Anterior cingulate cortex (tissue), 58 donors: ENCODE measurements at regions not wholly inside any gene's neighbourhood (a gene's known extent, or its start where the extent isn't known, plus 50 kb on each side); places are given as distances from the start of the nearest gene placed in this dataset.

Source experiments
- DNase-seq, 58 donors: peaks; one replicate each; lab custom pipeline; 2025; lab: John Stamatoyannopoulos, UW

DNA sequence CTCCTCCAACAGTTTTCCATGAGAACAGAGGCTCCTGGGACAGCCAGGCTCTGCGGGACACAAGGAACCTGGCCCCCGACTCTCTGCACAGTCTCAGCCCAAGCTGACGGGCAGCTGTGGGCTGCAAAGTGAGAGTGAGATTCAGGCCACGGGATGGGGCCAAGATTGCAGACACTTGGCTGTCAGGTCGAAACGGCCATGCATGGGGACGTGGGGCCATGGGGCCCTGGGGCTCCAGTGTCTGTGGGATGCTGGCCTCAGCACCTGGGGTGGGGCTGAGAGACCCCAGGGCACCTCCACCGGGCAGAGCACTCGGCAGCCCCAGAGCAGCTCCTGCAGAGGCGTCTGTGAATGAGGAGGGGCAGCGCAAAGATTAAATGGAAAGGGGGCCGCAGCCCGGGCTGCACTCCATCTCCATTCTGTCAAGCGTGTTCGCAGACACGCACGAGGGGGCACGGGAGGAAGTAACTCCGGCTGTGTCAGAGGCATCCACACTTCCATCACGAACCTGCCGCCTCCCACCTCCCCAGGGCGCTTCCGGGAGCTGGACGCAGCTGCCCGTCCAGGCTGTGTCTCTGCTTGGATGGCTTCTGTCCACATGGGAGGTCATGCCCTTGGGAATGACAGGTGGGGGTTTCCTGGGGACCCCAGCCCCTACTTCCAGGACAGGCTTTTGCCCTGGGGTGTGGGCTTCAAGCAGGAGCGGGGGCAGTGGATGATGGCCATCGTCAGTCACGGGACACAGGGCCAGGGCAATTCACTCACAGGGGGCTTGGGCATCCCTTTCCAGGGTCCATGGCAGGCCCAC, 82.8 kb upstream of the NKX1-1 start:
- DNase-seq = no peak

DNA sequence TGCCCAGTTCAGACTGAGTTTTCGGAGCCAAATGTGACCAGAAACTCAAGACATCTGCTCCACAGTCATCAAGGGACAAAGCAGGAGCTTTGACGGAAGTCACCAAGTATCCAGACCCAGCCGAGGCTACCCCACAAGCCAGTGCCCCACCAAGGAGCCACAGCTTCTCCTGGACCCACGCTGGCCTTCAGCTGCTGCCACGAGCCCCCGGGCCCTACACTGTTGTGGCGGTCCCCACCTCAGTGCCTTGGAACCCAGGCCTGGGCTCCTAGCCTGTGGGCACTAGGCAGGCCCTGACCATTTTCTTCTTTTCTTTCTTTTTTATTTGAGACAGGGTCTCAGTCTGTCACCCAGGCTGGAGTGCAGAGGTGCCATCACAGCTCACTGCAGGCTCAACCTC, 82.1 kb upstream of the NKX1-1 start:
- no peak for DNase-seq

DNA sequence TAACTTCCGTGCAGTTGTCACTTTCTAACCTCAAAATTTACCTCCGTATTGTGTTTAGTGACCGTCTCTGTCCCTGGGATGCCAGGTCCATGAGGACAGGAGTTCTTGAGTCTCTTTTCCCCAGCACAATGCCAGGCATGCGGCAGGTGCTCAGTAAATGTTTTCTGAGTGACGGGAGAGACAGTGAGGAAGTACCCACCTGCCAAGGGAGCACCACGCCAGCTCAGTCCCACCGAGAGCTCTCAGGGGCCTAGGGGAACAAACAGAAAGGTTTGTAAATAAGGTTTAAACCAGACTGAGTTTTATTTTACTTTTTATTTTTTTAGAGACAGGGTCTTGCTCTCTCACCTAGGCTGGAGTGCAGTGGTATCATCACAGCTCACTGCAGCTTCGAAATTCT, 81.5 kb upstream of the NKX1-1 start:
- no peak for DNase-seq

DNA sequence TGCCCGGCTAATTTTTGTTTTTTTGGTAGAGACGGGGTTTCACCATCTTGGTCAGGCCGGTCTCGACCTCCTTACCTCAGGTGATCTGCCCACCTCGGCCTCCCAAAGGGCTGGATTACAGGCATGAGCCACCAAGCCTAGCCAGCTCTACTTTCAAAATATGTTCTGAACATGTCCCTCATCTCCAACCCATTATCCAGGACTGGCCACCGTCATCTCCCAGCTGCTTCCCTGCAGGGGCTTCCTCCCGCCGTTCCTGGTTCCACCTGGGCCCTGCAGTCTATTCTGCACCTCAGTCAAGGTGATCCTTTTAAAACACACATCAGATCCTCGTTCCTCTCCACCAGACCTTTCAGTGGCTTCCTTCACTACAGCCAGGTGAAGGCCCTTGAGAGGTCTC, 80.9 kb upstream of the NKX1-1 start:
- DNase-seq = no peak

DNA sequence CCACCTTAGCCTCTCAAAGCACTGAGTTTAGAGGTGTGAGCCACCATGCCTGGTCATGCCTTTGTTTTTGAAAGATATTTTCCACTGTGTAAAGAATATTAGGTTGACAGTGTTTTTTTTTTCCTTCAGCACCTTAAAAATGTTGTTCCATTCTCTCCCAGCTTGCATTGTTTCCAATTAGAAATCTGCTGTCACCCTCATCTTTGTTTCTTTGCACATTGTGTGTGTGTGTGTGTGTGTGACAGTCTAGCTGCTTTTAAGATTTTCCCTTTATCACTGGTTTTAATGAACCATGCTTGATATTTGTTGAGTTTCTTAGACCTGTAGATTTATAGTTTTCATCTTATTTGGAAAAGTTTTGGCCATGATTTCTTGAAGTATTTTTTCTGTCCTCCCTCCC, 79.0 kb upstream of the NKX1-1 start:
- DNase-seq = no peak

DNA sequence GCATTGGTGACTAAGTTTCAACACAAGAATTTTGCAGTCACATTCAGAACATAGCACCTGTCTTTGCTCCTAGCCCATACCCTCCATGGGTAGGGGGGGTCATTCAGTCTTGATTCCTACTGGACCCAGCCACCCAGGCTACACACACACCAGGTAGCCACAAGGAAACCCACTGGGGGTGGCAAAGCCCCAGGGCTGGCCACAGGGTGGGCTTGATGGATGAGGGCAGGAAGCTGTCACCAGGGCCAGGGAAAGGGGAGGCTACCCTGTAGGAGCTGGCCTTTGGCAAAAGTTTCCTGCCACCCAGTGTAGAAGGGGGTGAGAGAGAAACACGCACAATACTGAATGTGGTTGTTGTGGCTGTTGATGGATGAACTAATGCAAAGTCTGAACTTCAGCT, 74.5 kb upstream of the NKX1-1 start:
- DNase-seq = no peak

DNA sequence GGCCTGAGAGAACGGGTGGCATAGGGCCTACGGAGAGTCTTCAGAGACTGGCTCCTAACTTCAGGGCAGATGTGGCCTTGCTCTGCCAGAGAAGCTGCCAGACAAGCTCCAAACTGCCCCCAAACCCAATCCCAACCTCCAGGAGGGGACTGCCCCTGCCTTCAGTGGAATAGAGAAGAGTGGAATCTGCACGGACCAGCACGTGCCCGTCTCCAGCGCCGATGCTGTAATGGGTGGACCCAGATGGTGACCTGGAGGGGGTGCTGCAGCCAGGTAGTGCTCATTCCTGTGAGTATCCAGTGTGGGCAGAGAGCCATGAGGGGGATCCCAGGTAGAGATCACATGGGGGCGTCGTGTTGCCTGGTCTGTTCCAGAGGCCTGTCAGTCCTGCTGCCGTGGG, 73.2 kb upstream of the NKX1-1 start:
- no peak for DNase-seq

DNA sequence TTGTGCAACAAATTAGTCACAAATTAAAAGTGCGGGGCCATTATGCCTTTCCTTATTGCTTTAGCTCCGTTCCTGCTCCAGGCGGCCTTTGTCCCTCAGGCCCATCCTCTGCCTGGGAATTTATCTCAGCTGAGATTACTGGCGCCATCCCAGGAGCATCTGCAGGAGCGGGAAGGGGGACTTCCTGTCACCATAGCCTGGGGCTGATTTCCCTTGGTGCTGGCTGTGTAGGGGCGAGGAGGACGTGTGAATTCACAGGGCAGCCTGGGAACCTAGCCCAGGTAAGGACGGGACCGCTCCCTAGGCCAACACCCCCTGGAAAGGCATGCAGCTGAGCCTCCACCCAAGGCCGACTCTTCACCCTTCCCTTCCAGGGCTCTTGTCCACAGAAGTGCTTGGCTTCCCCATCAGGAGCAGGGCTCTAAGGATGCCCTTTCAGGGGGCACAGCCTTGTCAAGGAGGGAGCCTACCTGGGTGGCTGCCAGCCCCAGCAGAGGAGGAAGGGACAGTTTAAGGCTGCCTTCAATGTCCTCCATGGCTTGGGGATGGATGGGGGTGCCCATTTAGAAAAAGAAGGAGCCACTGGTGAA, 72.6 kb upstream of the NKX1-1 start:
- DNase-seq = no peak

DNA sequence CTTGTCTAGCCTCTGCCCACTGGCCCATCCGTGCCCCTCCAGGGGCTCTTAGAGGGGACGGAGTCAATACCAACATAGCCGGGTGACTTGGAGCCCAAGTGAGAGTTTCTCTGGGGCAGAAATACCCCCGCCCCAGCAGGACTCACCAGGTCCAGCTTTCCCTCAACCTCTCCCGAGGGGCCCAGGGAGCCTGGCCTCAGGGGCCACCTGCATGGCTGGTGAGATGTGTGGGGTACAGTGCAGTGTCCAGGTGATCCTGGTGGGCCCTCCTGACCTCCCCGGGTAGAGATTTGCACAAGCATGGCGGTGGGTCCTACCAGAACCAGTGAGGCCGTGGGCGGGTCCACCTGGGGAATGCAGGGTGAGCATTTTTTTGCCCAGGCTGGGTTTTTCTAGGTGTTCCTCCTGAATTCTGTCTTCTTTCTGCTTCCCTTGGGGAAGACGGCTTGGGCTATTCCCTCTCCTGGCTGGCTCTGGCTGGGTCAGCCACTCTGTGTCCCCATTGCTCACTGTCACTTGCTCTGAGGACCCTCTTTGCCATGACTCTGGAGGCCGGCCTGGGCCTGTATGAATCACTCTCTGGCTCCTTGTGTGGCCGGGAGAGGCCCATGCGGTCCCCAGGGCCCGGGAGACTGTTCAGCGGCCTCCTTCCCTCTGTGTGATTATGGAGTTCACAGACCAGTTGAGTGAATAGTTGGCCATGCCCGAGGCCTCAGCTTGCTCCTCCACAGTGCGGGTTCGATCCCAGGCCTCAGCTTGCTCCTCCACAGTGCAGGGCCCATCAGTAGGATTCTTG, 71.0 kb upstream of the NKX1-1 start:
- no peak for DNase-seq

DNA sequence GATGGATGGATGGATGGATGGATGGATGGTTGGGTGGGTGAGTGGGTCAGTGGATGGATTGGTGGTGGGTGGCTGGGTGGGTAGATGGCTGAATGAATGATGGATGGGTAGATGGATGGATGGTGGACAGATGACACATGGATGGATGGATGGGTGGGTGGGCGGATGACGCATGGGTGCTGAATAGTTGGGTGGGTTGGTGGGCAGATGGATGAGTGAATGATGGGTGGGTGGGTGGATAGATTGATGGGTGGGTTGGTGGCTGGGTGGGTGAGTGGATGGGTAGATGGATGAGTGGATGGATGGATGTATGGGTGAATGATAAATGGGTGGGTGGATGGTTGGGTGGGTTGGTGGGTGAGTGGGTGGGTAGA, 69.9 kb upstream of the NKX1-1 start:
- no peak for DNase-seq

DNA sequence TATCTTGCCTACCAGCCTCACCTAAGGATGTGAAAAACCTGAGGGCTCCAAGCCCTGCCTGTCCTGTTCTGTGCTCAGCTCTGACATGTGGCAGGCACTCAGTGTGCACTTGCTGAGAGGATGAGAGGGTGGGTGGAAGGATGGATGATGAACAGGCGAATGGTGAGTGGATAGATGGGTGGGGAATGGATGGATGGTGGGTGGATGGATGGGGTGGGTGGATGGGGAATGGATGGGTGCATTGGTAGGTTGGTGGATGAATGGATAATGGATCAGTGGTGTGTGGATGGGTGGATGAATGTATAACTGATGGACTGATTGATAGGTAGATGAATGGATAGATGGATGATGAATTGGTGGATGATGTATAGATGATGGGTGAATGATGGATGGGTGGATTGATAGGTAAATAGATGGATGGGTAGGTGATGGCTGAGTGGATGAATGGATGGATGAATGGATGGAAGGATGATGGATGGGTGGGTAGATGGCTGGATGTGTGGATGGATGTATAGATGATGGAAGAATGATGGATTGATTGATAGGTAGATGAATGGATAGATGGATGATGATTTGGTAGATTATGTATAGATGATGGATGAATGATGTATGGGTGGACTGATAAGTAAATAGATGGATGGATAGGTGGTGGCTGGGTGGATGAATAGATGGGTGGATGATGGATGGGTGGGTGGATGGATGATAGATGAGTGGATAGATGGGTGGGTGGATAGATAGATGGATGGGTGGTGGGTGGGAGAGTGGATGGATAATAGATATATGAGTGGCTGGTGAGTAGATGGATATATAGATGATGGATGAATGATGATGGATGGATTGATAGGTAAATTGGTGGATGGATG, 69.3 kb upstream of the NKX1-1 start:
- DNase-seq = no peak

DNA sequence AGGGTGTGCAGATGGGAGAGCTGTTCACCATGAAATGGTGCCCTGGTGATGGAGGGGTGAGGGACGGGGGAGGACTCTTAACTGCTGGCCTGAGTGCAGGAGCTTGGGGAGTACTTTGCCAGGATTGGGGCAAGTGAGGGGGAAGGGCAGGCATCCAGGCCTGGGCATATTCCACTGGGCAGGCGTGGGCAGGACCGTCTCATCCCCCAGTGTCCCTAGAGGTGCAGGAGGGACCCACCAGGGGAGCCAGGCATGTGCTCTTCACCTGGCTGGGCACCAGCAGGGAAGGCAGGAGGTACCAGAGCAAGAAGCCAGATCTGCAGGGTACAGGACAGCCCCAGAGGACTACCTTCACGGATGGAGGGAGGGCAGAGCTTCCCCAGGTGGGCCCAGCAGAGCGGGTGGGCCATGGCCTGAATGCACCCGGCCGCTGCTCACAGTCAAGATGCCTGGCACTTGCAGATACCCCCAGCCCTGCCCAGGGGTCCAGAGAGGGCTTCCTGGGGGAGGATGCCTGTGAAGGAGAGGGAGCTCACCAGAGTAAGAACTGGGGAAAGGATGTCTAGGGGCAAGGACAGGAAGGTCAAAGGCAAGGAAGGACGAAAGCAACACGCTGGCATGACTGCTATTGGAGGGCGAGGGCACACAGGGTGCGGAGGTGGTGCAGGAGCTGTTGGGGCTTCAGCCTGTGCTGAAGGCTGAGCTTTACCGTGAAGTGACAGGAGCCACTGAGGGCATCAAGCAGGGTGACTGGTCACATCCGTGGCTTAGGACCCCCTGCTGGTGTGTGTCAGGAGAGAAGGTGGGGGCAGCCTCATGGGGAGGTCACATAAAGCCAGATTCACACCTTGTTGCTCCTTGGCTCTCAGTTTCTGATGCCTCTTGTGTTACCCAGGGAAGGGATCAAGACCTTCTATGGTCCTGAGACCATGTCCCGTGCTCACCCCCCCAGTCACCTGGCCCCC, 68.2 kb upstream of the NKX1-1 start:
- no peak for DNase-seq

DNA sequence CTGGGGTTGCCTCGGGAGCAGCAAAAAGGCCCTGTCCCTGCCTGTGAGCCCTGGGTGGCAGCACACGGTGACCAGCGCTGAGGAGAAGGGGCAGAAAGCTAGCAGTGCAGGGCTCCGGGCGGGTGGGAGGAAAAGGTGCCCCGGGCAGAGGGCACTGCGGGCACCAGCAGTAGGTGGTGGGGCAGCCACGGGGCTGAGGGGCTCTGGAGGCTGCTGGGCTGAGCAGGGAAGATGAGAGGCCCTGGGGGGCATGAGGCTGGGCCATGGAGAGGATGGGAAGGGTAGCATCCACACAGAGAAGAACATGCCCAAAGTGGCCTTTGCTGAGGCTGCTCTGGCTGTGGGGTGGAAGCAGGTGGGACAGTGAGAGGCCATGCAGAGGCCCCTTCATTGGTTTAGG, 67.5 kb upstream of the NKX1-1 start:
- DNase-seq = no peak

DNA sequence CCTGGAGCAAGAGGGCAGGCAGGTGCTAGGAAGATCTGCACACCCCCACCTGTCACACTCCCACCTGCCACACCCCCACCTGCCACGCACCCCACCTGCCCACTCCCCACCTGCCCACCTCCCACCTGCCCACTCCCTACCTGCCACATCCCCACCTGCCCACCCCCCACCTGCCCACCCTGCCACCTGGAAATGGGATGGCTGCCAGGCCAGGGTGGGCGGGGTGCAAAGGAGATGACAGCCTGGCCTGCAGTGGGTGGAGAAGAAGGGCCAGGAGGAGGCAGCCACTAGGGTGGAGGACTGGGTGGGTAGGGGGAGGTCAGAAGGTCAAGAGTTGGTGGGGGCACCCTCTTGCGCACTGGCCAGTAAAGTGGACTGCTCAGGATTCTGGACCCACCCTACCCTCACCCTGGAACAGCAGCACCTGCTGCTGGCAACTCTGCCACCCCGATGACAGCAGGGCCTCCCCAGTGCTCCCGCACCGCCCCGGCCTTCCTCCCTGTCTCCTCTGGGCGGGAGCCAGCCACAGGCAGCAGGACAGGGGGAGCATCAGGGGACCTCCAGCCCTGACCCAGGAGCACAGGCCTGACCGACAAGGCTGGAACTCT, 66.8 kb upstream of the NKX1-1 start:
- no peak for DNase-seq

DNA sequence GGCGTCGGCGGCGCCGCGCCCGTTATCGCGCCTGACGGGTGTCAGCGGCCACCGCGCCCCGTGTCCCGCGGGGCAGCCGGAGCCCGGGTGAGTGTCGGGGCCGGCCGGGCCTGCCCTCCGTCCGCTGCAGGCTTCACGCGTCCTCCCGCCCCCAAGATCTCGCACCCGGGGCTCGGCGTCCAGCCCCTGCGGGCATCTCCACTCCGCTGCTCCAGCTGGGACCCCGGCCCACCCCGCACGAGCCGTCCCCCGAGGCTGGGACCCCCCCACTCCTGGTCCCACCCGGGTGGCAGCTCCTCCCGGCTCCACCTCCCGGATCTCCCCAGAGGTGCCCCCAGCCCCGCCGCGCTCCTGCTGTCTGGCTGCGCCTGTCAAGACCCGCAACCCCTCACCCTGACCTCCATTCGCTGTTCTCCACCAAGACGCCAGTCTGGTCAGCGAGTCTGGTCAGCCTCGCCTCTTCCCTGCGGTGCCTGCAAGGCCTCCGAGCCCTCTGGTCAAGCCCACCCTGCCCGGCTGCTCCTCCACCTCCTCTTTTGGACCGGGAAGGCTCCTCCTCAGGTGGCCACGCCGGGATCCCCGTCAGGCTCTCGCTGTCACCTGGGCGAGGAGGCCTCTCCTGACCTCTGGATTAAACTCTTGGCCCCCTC, 66.0 kb upstream of the NKX1-1 start:
- DNase-seq = no peak

DNA sequence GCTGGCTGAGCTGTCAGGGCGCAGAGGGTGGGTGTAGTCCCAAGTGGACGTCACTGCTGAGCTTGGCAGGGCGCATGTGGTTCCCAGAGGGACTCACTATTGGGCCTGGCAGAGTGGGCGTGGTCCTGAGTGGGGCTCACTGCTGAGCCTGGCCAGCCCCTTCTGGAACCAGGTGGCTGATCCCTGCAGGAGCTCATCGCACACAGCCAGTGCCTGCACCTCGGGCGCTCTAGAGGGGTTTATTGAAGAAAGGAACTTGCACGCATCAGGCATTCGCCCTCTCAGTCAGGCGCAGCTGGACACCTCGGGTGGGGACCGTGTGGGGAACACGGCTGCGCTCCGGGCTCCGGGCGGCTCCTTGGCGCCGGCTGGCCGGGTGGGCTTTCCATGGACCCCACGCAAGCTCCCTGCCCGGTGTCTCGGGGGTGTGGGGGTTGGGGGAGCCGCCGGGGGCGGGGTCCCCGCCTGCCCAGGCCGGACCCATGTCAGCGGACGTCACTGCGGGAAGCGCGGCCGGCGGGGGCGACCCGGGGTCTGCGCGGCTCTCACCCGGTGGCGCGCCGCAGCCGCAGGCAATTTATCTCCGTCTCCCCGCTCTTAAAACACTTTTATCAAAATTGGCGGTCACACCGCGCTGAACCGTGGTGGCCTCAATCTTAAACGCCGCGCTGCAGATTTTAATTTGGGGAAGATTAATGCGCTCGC, 65.4 kb upstream of the NKX1-1 start:
- DNase-seq = no peak

DNA sequence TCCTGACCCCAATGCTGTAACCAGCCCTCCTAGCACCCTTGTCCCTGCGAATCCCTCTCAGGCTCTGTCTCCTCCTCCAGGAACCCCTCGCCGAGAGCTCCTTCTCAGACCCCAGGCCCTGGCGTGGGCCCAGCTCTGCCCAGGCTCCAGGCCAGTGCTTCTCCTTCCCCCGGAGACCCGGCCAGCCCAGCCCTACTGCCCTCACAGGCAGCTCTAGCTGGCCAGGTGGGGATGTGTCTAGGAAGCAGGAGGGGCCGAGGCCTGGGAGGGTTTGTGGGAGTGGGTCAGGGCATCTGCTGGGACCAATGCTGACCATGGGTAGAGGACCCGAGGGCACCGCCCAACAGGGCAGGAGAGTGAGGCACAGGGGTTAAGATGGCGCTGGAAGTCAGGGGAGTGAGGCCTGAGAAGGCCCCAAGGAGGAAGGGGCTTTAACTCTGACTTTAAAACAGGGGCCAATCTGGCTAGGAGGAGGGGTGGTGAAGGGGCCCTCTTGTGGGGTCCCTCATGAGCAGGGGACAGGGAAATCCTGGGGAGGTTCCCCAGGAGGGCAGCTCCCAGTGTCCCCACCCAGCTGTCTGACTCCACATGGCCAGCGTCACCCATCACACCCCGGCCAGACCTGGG, 64.7 kb upstream of the NKX1-1 start:
- DNase-seq = no peak

DNA sequence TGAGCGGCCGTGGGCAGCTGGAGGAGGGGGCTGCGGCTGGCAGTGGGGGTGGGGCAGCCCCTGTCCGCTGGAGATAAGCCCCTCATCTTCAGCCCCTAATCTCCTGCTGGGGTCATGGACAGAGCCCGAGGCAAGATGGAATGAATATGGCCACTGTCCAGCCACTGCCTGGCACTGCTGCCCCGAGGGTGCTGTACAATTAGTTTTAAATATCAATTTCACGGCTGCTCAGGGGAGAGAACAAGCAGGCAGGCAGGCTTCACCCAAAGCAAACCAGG, 64.1 kb upstream of the NKX1-1 start:
- no peak for DNase-seq
